HG03460 (cell line): ENCODE measurements at regions not wholly inside any gene's neighbourhood (a gene's known extent, or its start where the extent isn't known, plus 50 kb on each side); places are given as distances from the start of the nearest gene placed in this dataset.
"Not testable (repeated sequence)": the region's sequence is repeated elsewhere in the genome, so short reads cannot be mapped to it uniquely, and the experiment has no call there.

ENCODE experiments used
- ATAC-seq: cut with Tn5 transposase; IDR thresholded peaks from one replicate; pipeline ENCODE4 v1.9.1; 2021; ENCODE audit not compliant: unreplicated experiment

- ATAC-seq, result not testable (repeated sequence)
These were observed 54.9 kb upstream of the NBPF12 start for GRCh38 chr1:146883190-146883589.

GRCh38 chr1:146881096-146881495 lies 57.0 kb upstream of the NBPF12 start:
- ATAC-seq, result not testable (repeated sequence)

GRCh38 chr1:146863799-146864319 lies 74.3 kb upstream of the NBPF12 start:
- not testable (repeated sequence) for ATAC-seq

- ATAC-seq, result not testable (repeated sequence)
These were observed 85.0 kb upstream of the NBPF12 start for GRCh38 chr1:146853147-146853546.

GRCh38 chr1:146850352-146850889 lies 87.7 kb upstream of the NBPF12 start:
- not testable (repeated sequence) for ATAC-seq

GRCh38 chr1:146838725-146839124 lies 99.4 kb upstream of the NBPF12 start:
- not testable (repeated sequence) for ATAC-seq

- not testable (repeated sequence) for ATAC-seq
These were observed 111.2 kb upstream of the NBPF12 start for GRCh38 chr1:146826957-146827356.

GRCh38 chr1:146794236-146794635 lies 143.9 kb upstream of the NBPF12 start:
- ATAC-seq, result not testable (repeated sequence)

GRCh38 chr1:146792725-146793124 lies 145.4 kb upstream of the NBPF12 start:
- not testable (repeated sequence) for ATAC-seq

- ATAC-seq, result not testable (repeated sequence)
These were observed 153.7 kb upstream of the NBPF12 start for GRCh38 chr1:146784212-146784940.

GRCh38 chr1:146781235-146781634 lies 156.9 kb upstream of the NBPF12 start:
- not testable (repeated sequence) for ATAC-seq

- not testable (repeated sequence) for ATAC-seq
These were observed 160.1 kb upstream of the NBPF12 start for GRCh38 chr1:146777826-146778602.

- ATAC-seq, result not testable (repeated sequence)
These were observed 163.1 kb upstream of the NBPF12 start for GRCh38 chr1:146774988-146775387.

- ATAC-seq, result not testable (repeated sequence)
These were observed 163.9 kb upstream of the NBPF12 start for GRCh38 chr1:146774271-146774670.

- not testable (repeated sequence) for ATAC-seq
These were observed 166.7 kb upstream of the NBPF12 start for GRCh38 chr1:146771409-146771808.

- ATAC-seq, result not testable (repeated sequence)
These were observed 167.1 kb upstream of the NBPF12 start for GRCh38 chr1:146770998-146771397.

GRCh38 chr1:146763234-146763633 lies 174.9 kb upstream of the NBPF12 start:
- ATAC-seq, result not testable (repeated sequence)

GRCh38 chr1:146756858-146757257 lies 181.3 kb upstream of the NBPF12 start:
- not testable (repeated sequence) for ATAC-seq

GRCh38 chr1:146748686-146749085 lies 189.4 kb upstream of the NBPF12 start:
- ATAC-seq, result not testable (repeated sequence)

- ATAC-seq, result not testable (repeated sequence)
These were observed 206.0 kb upstream of the NBPF12 start for GRCh38 chr1:146731981-146732680.
